GM18909 (cell line): ENCODE measurements at regions not wholly inside any gene's neighbourhood (a gene's known extent, or its start where the extent isn't known, plus 50 kb on each side); places are given as distances from the start of the nearest gene placed in this dataset.

Experiments used
- ATAC-seq: cut with Tn5 transposase; IDR thresholded peaks from one replicate; pipeline ENCODE4 v1.9.1; 2021; ENCODE audit warnings: mild to moderate bottlenecking; ENCODE audit not compliant: unreplicated experiment, poor library complexity

DNA sequence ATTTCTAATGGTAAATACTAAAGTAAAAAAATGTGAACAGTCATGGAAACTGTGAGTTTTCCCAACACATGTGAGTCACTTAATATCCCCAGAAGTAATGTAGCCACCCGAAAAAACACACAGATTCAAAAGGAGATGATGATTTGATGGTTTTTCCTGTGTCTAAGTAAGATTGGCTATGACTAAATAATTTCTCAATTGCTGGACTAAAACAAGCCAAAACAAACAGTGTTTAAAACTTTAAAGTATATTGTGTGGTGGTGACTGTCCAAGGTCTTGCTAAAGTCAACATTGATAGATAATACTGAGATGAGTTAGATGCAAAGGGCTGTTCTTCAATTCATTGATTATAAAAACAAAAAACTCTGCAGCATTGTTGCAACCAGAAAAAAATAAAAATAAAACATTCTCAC is 89.6 kb upstream of the SOX5 start:
- ATAC-seq: no peak

DNA sequence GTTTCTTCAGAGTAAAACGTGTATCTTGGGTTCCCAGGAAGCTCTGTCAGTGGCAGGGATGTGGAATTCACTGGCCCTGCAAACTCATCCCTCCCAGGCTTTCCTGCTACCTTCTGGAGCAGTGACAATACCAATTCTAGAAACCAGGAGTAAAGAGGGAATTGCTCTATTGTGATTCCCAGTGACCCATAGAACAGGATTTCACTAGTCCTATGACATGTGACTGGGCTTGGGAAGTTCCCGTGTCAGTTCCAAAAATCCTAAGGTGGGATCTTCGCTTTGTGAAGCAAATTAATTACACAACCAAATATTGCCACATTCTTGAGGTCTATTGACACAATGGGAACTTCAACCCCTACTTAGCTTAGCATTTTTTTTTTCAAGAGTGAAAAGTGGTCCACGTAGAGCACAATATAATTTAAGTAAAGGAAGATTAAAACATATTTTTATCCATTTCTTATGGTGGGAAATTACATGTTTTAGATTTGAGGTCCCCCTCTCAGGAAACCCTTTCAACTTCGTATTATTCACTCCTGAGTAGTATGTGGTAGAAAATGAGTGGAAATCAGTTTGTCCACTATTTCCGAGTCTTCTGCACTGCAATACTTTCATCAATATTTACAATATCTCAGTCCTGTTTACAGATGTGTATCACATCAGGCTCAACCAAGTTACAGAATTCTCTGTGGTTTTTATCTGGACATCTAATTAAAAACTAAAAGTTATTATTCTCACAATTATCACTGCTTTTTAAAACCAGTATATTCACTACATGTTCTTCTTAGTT is 88.9 kb upstream of the SOX5 start:
- no peak for ATAC-seq

DNA sequence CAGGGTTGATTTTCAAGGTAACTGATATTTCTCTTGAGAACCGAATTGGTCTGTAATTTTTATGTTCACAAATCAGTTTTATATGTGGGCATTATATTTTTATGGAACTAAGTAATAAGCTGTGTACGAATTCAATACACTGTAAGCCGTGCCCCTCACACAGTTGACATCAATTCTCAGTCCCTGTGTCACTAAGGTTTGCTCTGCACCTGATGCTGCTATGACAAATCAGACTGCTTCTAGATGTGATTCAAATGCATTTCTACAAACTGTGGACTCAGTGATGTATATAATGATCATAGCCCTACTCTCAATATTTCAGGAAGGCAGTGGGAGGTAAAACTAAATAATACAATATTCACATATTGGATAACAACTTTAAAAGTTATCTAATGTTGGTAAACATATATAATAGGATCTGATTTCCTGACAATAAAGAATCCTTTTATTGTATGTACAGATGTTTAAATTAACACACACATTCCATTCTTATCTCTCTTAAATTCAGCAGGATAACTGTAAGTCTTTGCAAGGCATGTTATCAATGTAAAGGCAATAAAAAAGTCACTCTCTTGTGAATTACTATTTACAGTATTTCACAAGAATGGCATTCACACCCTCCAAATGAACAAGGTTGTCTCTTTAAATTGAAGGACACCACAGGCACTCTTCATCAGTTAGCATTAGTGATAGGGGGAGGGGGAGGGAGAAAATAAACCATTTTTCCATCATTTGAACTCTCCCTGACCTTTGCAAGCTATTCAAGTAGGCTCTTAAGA is 87.2 kb upstream of the SOX5 start:
- ATAC-seq: no peak

DNA sequence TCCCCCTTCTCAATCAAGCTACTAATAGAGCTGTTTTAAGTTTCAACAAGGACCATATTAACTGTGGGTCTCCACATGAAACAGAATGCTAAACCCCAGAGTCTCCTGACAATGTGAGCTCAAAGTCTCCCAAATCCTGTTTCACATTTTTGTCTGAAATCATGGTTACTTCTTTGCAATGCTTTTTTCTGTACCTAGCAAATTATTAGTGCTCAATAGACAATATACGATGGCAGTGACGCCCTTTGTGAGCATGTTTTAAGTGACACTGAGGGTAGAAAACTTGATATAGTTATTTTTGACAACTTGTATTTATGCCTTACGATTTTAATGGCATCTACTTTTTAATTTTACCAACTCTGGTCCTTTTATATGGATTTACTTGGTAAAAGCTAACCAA is 85.4 kb upstream of the SOX5 start:
- no peak for ATAC-seq

GRCh38 chr12:24034160-24034559 is 84.7 kb upstream of the SOX5 start:
- no peak for ATAC-seq

- no peak for ATAC-seq
Observed at GRCh38 chr12:24027352-24027751, 77.9 kb upstream of the SOX5 start.

DNA sequence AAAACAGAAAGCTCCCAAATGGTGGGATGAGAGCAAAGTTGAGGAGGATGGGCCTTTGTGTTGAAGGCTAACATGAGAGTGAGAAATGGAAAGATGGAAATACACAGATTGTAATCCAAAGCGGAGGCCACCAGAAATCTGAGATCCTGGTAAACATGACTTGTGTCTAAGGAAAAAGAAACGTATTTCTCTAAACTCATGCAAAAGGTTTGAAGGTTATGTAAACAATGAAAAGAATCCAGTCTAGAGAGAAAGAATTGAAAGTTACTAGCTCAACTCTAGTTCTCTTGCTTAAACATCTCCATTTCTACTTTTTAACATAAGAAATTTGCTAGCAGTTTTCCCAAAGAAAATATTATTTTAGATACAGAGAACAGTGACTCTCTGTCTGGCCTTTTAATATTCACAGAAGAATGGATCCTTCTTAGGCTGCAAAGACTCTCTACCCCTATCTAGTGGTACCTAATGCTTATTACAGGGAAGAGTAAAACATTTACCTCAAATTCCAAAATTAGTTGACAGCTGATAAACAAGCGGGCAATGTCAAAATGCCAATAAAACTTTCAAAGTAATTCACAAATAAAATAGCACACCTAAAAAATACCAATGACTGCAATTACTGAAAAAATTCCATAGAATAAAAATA is 75.8 kb upstream of the SOX5 start:
- no peak for ATAC-seq

DNA sequence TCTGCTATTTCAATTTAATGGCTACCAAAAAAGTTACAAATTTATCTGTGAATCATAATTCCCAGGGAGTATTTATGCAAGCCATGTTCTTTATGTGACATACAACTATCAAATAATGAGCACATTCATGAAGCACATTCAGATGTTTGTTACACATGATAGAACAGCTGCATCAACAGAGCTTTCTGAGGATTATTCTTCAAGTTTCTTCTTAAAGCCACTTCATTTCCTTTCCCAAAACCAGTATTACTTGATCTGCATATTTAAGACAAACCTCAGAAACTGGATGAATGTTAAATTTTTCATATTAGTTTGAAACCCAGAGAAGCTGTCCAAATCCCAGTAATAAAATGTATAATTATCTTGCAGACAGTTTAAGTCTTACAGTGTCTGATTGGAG is 73.6 kb upstream of the SOX5 start:
- no peak for ATAC-seq

- ATAC-seq: no peak
Observed at GRCh38 chr12:24021164-24021502, 71.7 kb upstream of the SOX5 start.

- ATAC-seq: no peak
Observed at GRCh38 chr12:24020397-24021163, 71.1 kb upstream of the SOX5 start.

DNA sequence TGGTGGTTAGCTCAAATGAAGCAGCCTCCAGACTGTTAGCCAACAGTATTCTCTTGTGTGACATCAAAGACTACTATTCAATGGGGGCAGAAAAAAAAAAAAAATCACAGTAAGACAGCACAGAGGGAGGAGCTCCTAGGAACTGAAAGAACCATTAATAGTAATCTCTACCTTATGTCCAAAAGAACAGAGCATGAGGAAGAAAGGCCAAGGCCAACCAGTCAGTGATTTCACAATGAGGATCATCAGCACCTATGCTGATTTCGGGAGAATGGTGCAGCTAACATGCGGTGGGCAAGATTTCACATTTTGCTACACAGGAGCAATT is 66.3 kb upstream of the SOX5 start:
- no peak for ATAC-seq

- no peak for ATAC-seq
Observed at GRCh38 chr12:24014915-24015832, 65.7 kb upstream of the SOX5 start.

DNA sequence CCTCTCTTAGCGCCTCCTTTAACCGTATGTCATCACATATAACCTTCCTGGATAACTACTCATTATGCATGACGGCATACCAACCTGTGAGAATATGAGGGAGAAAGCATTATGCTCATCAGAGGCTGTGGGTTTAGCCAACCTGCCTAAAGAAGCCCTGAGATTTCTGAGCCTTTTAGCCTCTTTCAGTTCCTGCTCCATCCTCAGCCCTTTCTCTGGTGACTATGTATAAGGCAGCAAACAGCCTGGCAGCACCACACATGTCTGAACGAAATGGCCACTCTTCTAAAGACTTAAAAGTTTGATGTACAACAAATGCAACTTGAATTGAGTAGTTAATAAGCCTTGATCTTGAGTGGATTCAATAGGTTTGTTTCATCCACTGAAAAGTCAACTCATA is 64.8 kb upstream of the SOX5 start:
- ATAC-seq: no peak

DNA sequence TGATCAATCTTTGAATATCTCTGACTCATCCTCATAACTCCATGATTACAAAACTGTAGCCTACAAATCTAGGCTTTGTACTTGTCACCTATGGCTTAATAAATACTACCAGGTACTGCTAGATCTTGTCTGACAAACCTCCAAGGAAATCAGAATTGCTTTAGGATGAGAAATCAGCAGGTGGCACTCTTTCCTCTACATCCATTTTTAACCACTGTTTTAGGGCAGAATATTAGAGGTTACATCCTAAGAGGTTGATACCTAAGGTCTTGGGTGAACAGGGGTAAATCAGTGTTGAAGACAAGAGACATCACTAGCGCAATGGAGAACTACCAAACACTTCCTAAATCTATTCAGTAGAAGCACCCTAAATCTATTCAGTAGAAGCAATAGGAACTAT is 63.1 kb upstream of the SOX5 start:
- ATAC-seq: no peak

DNA sequence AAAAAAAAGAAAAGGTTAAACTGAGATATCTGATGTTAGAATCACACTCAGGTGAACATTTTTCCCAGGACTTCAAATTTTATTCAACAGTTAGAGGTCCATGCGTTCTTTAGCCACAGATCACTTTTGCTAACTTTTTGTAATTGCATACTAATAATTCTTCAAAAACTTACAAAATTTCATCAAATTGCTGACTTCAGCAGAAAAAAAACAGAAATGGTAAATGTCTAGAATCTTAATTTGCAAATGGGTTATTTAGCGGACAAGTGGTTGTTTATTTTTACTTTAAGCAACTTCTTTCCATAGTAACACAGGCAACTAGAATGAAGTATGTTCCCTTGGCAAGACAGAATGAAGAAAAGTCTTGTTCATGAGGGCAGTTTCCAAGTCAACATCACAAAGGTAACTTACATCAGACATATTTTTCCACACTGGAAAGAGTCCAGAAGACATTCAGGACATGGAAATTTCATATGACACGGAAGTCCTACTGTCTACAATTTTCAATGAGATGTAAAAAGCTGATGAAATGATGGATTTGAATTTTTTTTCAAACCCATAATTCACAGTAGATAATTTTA is 62.5 kb upstream of the SOX5 start:
- no peak for ATAC-seq

DNA sequence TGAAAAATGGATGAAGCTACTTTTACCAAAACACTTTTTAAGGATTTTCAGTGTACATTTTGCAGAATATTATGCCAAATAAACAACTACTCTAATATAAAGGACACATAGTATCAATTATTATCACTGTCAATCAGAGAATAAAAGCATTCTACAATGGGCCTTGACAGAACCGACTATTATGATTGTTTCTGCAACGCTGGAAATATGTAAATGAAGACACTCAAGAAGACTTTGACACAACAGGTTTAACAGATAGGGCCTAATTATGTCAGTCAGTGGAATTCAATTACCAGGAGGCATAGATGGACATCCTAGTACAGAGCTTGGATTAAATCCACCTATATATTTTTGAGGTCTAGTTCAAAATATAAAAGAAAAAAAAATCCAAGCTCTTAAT is 58.7 kb upstream of the SOX5 start:
- no peak for ATAC-seq
